IPS-15b (cell line): ENCODE measurements at regions not wholly inside any gene's neighbourhood (a gene's known extent, or its start where the extent isn't known, plus 50 kb on each side); places are given as distances from the start of the nearest gene placed in this dataset.

Experiments
- H3K27me3 ChIP-seq: one replicate; pipeline ENCODE4 v1.6.1; 2013; ENCODE audit warnings: low read length; ENCODE audit not compliant: control insufficient read depth, insufficient read depth
- H3K36me3 ChIP-seq: one replicate; pipeline ENCODE4 v1.6.1; 2013; ENCODE audit warnings: low read length; ENCODE audit not compliant: control insufficient read depth, insufficient read depth
- H3K4me1 ChIP-seq: one replicate; pipeline ENCODE4 v1.6.1; 2013; ENCODE audit warnings: mild to moderate bottlenecking, low read length; ENCODE audit not compliant: control insufficient read depth, insufficient read depth
- H3K4me3 ChIP-seq: one replicate; pipeline ENCODE4 v1.5.1; 2013; ENCODE audit warnings: low read depth, low read length
- H3K9ac ChIP-seq: one replicate; pipeline ENCODE4 v1.6.1; 2013; ENCODE audit warnings: low read depth, mild to moderate bottlenecking, low read length
- H3K9me3 ChIP-seq: one replicate; pipeline ENCODE4 v1.6.1; 2013; ENCODE audit warnings: mild to moderate bottlenecking, low read length; ENCODE audit not compliant: control insufficient read depth, insufficient read depth

DNA sequence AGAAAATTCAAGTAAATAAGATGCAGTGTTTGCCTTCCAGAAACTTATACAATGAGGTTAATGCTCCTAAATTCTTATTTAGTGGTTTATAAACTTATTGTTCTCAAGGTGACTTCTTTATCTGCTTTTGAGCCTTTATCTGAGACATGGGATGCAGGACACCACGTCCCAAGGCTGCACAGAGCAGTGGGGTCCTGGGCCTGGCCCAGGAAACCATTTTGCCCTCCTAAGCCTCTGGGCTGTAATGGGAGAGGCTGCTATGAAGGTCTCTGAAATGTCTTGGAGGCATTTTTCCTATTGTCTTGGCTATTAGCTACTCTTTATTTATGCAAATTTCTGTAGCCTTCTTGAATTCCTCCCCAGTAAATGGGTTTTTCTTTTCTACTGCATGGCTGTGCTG lies 652.6 kb upstream of the SETBP1 start:
- Histone ChIP-seq H3K27me3 (no peaks in the 10 kb centered on the region), H3K4me1 (peaks cover 3% of the 10 kb centered on the region), H3K36me3 (no peaks in the 10 kb centered on the region), H3K9ac (no peak overlapping the region), H3K9me3 (peaks cover 15% of the 10 kb centered on the region), H3K4me3 (no peak overlapping the region)

DNA sequence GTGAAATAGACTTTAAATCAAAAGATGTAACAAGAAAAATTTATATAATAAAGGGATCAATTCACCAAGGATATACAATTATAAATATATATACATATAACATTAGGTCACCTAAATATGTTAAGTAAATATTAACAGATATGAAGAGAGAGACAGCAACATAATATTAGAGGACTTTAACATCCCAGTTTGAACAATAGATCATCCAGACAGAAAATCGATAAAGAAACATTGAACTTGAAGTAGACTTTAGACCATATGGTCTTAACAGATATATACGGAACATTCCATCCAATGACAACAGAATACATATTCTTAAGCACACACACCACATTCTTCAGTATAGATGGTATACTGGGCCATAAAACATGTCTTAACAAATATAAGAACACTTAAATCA lies 649.6 kb upstream of the SETBP1 start:
- no peak overlapping the region for H3K4me3 ChIP-seq

DNA sequence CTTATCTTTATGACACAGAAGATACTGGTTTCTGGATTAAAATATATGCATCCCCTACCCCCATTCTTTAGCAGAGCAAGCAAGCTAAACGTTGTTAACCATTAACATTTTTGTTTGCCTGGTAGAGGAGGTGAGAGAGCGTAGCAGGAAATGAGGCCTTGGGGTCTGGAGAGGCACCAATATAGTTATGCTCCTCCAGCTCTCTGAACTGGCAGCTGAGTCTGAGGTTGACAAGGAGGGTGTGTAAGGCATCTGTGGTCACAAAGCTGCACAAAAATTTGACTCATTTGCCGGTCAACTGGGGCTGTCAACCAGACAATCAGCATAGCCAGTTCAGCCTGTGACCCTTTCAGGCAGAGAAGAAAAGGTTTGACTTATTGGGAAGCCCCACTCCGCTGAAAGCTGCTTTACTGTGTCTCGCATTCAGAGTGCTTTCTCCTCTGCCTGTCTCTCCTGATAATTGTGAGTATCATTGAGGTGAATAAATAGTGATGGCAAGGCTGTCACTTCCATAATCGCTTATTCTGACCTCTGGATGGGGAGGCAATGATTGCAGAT lies 647.5 kb upstream of the SETBP1 start:
- peaks cover 14% of the 10 kb centered on the region for H3K4me1 ChIP-seq
- no peaks in the 10 kb centered on the region for H3K27me3 ChIP-seq
- H3K9me3 ChIP-seq, result peaks cover 6% of the 10 kb centered on the region
- H3K4me3 ChIP-seq, result no peak overlapping the region
- H3K9ac ChIP-seq, result no peak overlapping the region
- H3K36me3 ChIP-seq, result no peaks in the 10 kb centered on the region

More for the DNA sequence above, 649.6 kb upstream of the SETBP1 start:
- H3K4me1 ChIP-seq, result peaks cover 6% of the 10 kb centered on the region
- H3K9me3 ChIP-seq, result peaks cover 15% of the 10 kb centered on the region
- no peak overlapping the region for H3K9ac ChIP-seq
- no peaks in the 10 kb centered on the region for H3K36me3 ChIP-seq
- no peaks in the 10 kb centered on the region for H3K27me3 ChIP-seq

DNA sequence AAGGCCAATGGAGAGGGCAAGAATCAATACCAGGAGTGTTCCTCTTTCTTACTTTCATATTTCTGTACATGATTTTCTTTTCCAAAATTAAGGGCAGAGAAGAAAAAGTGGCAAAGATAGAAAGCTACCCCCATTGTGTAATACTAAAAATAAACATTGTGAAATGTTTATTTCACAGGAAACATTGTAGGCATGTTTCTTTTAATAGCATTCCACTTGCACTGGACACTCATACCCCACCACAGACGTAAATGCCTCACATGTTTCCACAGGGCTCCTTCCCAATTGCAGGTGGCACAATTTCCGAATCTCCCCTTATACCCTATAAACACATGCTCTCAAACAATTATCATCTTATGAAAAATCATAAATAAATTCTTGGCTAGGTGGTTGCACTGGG lies 645.1 kb upstream of the SETBP1 start:
- no peak overlapping the region for H3K4me3 ChIP-seq
- peaks cover 14% of the 10 kb centered on the region for H3K4me1 ChIP-seq
- no peaks in the 10 kb centered on the region for H3K27me3 ChIP-seq
- H3K9ac ChIP-seq, result no peak overlapping the region
- no peaks in the 10 kb centered on the region for H3K36me3 ChIP-seq
- no peaks in the 10 kb centered on the region for H3K9me3 ChIP-seq

DNA sequence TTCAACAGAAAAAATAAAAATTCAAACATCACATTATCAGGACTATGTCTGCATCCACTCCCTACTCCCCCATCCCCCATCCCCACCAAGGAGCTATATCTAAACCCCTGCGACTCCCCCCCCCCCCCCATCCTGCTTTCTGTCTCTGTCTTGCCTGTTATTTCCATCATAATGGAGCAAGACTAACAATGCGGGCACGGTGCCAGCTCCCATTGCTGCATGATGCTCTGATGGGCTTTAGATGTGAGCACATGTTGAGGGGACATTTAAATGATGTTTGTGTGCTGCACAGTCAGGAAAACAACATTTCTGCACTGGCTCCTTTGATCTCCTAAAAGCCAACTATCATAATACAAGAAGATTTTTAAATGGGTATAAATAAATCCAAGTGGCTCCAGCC lies 644.2 kb upstream of the SETBP1 start:
- Histone ChIP-seq H3K27me3 (no peaks in the 10 kb centered on the region), H3K4me3 (no peak overlapping the region), H3K9me3 (no peaks in the 10 kb centered on the region), H3K4me1 (peaks cover 20% of the 10 kb centered on the region), H3K36me3 (no peaks in the 10 kb centered on the region), H3K9ac (no peak overlapping the region)

DNA sequence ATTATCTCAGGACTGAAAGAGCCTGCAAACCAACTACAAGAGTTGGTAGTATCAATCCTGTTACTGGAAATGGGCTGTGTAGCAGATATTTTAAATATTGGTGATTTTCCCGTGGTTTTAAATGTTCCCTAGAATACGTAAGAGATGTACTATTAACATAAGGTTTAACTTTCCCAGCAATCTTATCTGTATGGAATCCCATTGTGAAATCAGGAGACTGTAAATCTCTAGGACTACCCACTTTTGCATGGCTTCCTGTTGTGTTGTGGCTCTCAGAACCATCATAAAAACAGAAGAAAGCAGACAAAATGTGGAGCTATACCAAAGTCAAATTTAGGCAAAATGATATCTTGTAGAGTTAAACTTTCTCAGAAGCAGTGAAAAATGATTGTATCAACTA lies 641.5 kb upstream of the SETBP1 start:
- no peak overlapping the region for H3K9ac ChIP-seq
- H3K9me3 ChIP-seq, result no peaks in the 10 kb centered on the region
- H3K36me3 ChIP-seq, result no peaks in the 10 kb centered on the region
- H3K27me3 ChIP-seq, result no peaks in the 10 kb centered on the region
- peaks cover 21% of the 10 kb centered on the region for H3K4me1 ChIP-seq
- no peak overlapping the region for H3K4me3 ChIP-seq

DNA sequence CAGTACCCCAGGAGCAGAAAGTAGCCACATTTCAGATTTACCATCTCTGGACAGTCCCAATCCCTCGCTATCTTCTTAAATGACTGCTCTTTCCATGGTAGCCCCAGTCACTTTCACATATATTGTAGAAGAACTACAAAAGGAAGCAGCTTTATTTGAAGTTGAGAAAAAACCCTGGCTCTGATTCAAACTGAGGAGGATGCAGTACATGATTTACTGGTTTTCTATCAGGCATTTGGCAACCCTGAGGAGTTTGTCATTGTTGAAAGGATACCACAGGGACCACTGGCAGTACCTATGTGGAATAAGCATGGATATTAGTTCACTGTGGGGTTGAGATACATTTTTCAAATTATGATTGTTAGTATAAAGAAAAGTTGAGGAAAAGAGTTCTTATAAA lies 640.9 kb upstream of the SETBP1 start:
- Histone ChIP-seq H3K9ac (no peak overlapping the region), H3K27me3 (no peaks in the 10 kb centered on the region), H3K4me1 (peaks cover 21% of the 10 kb centered on the region), H3K4me3 (no peak overlapping the region), H3K36me3 (no peaks in the 10 kb centered on the region), H3K9me3 (no peaks in the 10 kb centered on the region)

DNA sequence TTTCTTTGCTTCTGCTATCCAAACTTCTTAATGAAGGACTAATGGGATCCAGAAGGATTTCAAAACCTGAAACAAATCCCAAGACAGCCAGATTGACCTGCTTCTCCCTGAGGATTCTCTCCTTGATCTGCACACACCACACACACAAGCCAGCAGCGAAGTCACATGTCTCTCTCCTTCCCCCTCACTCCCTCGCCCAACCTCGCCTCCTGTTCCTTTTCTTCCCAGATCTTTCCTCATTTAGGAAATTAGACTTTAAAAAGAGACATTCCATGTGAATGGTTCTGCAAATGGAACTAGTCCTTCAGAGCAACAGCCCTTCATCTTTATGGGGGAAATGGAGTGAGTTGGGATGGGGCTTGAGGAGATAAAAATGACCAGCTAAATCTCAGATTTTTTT lies 639.1 kb upstream of the SETBP1 start:
- Histone ChIP-seq H3K9me3 (no peaks in the 10 kb centered on the region), H3K36me3 (no peaks in the 10 kb centered on the region), H3K4me3 (no peak overlapping the region), H3K9ac (no peak overlapping the region), H3K4me1 (peaks cover 14% of the 10 kb centered on the region), H3K27me3 (no peaks in the 10 kb centered on the region)

DNA sequence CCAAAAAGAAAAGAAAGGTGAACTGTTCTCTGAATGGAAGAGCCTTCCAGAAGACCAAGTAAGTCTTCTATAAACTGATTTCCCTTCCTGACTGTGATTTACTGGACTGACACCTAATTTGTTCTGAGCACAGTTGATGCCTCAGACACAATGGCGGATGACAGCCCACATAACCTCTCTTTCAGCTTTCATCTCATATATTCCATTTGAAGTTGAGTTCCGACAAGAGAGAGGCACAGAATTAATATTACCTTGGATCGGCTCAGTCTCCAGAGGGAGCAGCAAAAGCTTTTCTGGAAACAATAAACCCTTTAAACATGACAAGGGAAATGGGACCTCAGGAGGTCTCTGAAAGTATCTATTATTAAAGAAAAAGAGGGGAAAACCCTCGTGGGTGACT lies 638.7 kb upstream of the SETBP1 start:
- Histone ChIP-seq H3K36me3 (no peaks in the 10 kb centered on the region), H3K4me3 (no peak overlapping the region), H3K9me3 (no peaks in the 10 kb centered on the region), H3K27me3 (no peaks in the 10 kb centered on the region), H3K9ac (no peak overlapping the region), H3K4me1 (peaks cover 10% of the 10 kb centered on the region)

DNA sequence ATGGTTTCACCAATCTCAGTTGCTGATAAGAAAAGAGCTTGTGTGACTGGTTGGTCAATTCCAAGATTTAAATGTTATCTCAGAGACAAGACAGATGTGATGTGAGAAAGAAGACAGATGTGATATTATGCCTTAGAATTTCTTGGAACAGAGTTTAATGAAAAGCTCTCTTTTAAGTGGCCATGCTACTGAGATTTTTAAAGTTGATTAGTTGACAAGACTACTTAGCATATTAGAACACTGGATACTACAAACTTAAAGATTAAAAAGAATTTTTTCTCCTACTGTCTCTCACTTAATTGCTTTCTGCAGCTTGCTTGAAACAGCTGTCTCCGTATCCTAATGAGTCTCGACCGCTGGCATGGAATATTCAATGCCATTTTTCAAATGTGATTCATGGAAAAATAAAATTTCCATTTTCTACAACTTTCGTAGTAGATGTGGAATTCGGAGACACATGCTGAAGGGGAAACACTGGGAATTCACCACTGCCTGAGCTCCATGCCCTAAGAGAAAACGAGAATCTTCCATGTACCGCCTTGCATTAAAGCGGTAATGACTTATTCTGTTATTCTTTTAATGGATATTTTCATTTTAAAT lies 634.2 kb upstream of the SETBP1 start:
- H3K36me3 ChIP-seq, result no peaks in the 10 kb centered on the region
- no peaks in the 10 kb centered on the region for H3K27me3 ChIP-seq
- peaks cover 9% of the 10 kb centered on the region for H3K4me1 ChIP-seq
- no peaks in the 10 kb centered on the region for H3K9me3 ChIP-seq
- H3K9ac ChIP-seq, result no peak overlapping the region
- H3K4me3 ChIP-seq, result no peak overlapping the region

DNA sequence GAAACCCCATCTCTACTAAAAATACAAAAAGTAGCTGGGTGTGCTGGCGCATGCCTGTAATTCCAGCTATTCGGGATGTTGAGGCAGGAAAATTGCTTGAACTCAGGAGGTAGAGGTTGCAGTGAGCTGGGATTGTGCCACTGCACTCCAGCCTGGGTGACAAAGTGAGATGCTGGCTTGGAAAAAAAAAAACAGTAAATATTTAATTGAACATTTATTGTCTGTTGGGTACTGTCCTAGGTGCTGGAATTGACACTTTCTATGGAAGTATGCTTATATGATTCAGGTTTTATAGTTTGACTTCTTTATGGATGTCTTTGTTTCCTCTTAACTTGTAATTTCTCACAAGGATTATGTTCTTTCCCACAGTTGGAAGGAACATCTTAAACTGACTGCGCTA lies 633.1 kb upstream of the SETBP1 start:
- Histone ChIP-seq H3K27me3 (no peaks in the 10 kb centered on the region), H3K4me3 (no peak overlapping the region), H3K9ac (no peak overlapping the region), H3K4me1 (peaks cover 6% of the 10 kb centered on the region), H3K9me3 (no peaks in the 10 kb centered on the region), H3K36me3 (no peaks in the 10 kb centered on the region)

DNA sequence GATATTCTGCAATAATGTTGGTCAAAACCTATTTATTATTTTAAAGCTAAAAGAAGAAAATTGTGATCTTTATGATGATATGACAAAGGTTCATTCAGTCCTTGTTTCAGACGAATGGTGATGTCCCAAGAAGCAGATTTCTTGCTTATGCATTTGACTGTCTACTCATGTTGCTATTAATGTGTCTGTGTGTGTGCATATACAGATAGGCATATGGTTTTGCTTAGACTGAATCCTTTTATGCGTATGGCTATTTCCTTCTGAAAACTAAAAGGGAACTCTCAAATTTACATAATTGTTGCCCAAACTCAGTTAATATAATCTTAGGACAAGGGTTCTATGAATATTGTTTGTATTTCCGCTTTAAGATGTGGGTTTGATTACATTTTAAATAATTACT lies 632.3 kb upstream of the SETBP1 start:
- Histone ChIP-seq H3K4me3 (no peak overlapping the region), H3K27me3 (no peaks in the 10 kb centered on the region), H3K36me3 (no peaks in the 10 kb centered on the region), H3K9ac (no peak overlapping the region), H3K9me3 (no peaks in the 10 kb centered on the region), H3K4me1 (peaks cover 6% of the 10 kb centered on the region)
